K562 (cell line): ENCODE measurements at regions not wholly inside any gene's neighbourhood (a gene's known extent, or its start where the extent isn't known, plus 50 kb on each side); places are given as distances from the start of the nearest gene placed in this dataset.

ENCODE experiments used
- ATAC-seq: fragments of 200-7000 bp; cut with Tn5 transposase; 3 replicates; pipeline ENCODE4 v1.9.1; 2020; ENCODE audit warnings: moderate library complexity
- BruUV-seq: library from RNA; stranded (reverse); fragments of 400-500 nt; replicated peaks from 2 replicates; lab custom pipeline; 2021; lab: Mats Ljungman, UMichigan
- CTCF ChIA-PET: fragments of 300-600 bp; formaldehyde crosslinking; extraction: SDS; loops from one replicate; lab custom pipeline; 2021; ENCODE audit warnings: low intra/inter-chr PET ratio; lab: Yijun Ruan, JAX
- POLR2A ChIA-PET: fragments of 300-600, 350-650 bp; sonication (Branson Sonifier 250); formaldehyde crosslinking; extraction: SDS; loops from one replicate; lab custom pipeline; 2021; ENCODE audit warnings: antibody characterized with exemption, inconsistent platforms; lab: Yijun Ruan, JAX
- DNase-seq, 4 experiments: peaks; one replicate each; pipeline versions ENCODE4 v3.0.0 to v3.0.0-alpha.2; 2011 to 2018; ENCODE audit warnings: low spot score in 3 of 4, mixed read lengths in 3 of 4; ENCODE audit errors: extremely low read depth in 1 of 4
- FAIRE-seq: peaks from 2 replicates; lab custom pipeline; 2011; peaks lifted over from hg19 to GRCh38; lab: Jason Lieb, UNC
- H2AFZ ChIP-seq: 2 replicates; pipeline ENCODE4 v1.6.0; 2011; ENCODE audit warnings: low read depth, low read length, control low read depth, inconsistent platforms
- H3K27ac ChIP-seq: fragments of 200-600 bp; 3 replicates; pipeline ENCODE4 v1.8.0; 2011; ENCODE audit warnings: low read depth, mild to moderate bottlenecking, control low read depth, inconsistent platforms, low read length, moderate library complexity, mixed read lengths; ENCODE audit errors: extremely low read depth
- H3K27me3 ChIP-seq, 2 experiments: fragments of 300-600 bp in 1 of 2; 2 replicates in 1 of 2; 3 replicates in 1 of 2; pipeline versions ENCODE4 v1.6.0 to v1.8.0; 2011; ENCODE audit warnings: inconsistent platforms in 2 of 2, low read length in 2 of 2, mild to moderate bottlenecking in 1 of 2, mixed read lengths in 1 of 2, moderate library complexity in 1 of 2; ENCODE audit not compliant: control insufficient read depth in 2 of 2, insufficient read depth in 2 of 2
- H3K36me3 ChIP-seq: fragments of 300-600 bp; 3 replicates; pipeline ENCODE4 v1.8.0; 2011; ENCODE audit warnings: mild to moderate bottlenecking, low read length, inconsistent platforms; ENCODE audit not compliant: control insufficient read depth, insufficient read depth
- H3K4me1 ChIP-seq, 2 experiments: fragments of 200-600 bp in 1 of 2; replicated peaks in 1 of 2; 2 replicates in 1 of 2; 3 replicates in 1 of 2; pipeline versions ENCODE4 v1.5.1 to v1.8.0; 2011; ENCODE audit warnings: inconsistent platforms in 2 of 2, low read length in 2 of 2, mild to moderate bottlenecking in 1 of 2, mixed read lengths in 1 of 2, moderate library complexity in 1 of 2; ENCODE audit not compliant: control insufficient read depth in 2 of 2, insufficient read depth in 2 of 2
- H3K4me2 ChIP-seq: 2 replicates; pipeline ENCODE4 v1.6.1; 2011; ENCODE audit warnings: low read length, control low read depth, inconsistent platforms, mixed read lengths; ENCODE audit not compliant: insufficient read depth
- H3K4me3 ChIP-seq: fragments of 200-600 bp; sonication (generic), shearing (Covaris generic); 2 replicates; pipeline ENCODE4 v1.5.1; 2016; ENCODE audit warnings: control low read depth, inconsistent platforms
- H3K79me2 ChIP-seq: fragments of 200-600 bp; 3 replicates; pipeline ENCODE4 v1.8.0; 2011; ENCODE audit warnings: low read length, inconsistent platforms; ENCODE audit not compliant: control insufficient read depth, insufficient read depth
- H3K9ac ChIP-seq, 2 experiments: 2 replicates each; pipeline versions ENCODE4 v1.6.0 to v1.6.1; 2011; ENCODE audit warnings: low read depth in 2 of 2, low read length in 2 of 2, control low read depth in 1 of 2, inconsistent platforms in 1 of 2, mild to moderate bottlenecking in 1 of 2, mixed read lengths in 1 of 2; ENCODE audit not compliant: insufficient read depth in 1 of 2
- H3K9me1 ChIP-seq: one replicate; pipeline ENCODE4 v1.6.0; 2011; ENCODE audit warnings: inconsistent platforms, mild to moderate bottlenecking, low read length, moderate library complexity; ENCODE audit not compliant: control insufficient read depth, insufficient read depth
- H3K9me3 ChIP-seq: replicated peaks from 2 replicates; pipeline ENCODE4 v1.5.1; 2011; ENCODE audit warnings: low read depth, low read length, inconsistent platforms; ENCODE audit not compliant: control insufficient read depth, insufficient read depth
- H4K20me1 ChIP-seq: replicated peaks from 2 replicates; pipeline ENCODE4 v1.6.1; 2011; ENCODE audit warnings: low read length, inconsistent platforms, mixed read lengths; ENCODE audit not compliant: control insufficient read depth, insufficient read depth
- FOSL1 ChIP-seq: fragments of 200-800 bp; sonication (Bioruptor generic); conservative IDR thresholded peaks from 2 replicates; pipeline ENCODE4 v1.6.1; 2016; ENCODE audit warnings: missing genetic modification characterization, missing compliant biosample characterization
- FUS ChIP-seq: fragments of 200-400 bp; formaldehyde crosslinking; optimal IDR thresholded peaks from 2 replicates; pipeline ENCODE3; 2017; ENCODE audit warnings: low read depth, low read length
- SAFB2 ChIP-seq: fragments of 200-400 bp; formaldehyde crosslinking; IDR thresholded peaks from 2 replicates; pipeline ENCODE4 v1.6.1; 2018; ENCODE audit warnings: borderline replicate concordance, low read length, low read depth, moderate library complexity; ENCODE audit not compliant: severe bottlenecking
- STAG1 ChIP-seq: sonication (generic); formaldehyde crosslinking; IDR thresholded peaks from 2 replicates; pipeline ENCODE4 v1.5.0; 2020; ENCODE audit warnings: missing genetic modification reagents, borderline replicate concordance
- WGBS: fragments of 100-300 bp; shearing (Covaris generic); methylation state at CpG from one replicate; pipeline ENCODE4 v1.1.6; 2016; ENCODE audit warnings: low coverage, mixed read lengths; ENCODE audit not compliant: insufficient coverage; ENCODE audit errors: missing lambda C conversion rate; 5-methylcytosine and 5-hydroxymethylcytosine counted together
- in situ Hi-C: fragments of 300-500 bp; cut with MboI; formaldehyde crosslinking; loops from 4 replicates; pipeline ENCODE4 v1.15.0; 2018; ENCODE audit warnings: inconsistent platforms, mixed read lengths
- intact Hi-C: fragments of 100-400 bp; cut with micrococcal nuclease; formaldehyde crosslinking; loops from 2 replicates; pipeline ENCODE4 v1.14.2; 2022
- TF ChIP-seq, protein P1 (sequence below): fragments of 250-450 bp; sonication (Bioruptor Pico); IDR thresholded peaks from 2 replicates; pipeline ENCODE4 v1.8.0; 2022; ENCODE audit warnings: moderate library complexity, mild to moderate bottlenecking, inconsistent platforms
- TF ChIP-seq, protein P2 (sequence below), 2 experiments: fragments of 450-650 bp in 1 of 2; sonication (generic) in 1 of 2; formaldehyde crosslinking in 1 of 2; IDR thresholded peaks; 2 replicates each; pipeline versions ENCODE4 v1.7.1 to v1.9.0; 2016 to 2022; ENCODE audit warnings: inconsistent platforms in 1 of 2, mild to moderate bottlenecking in 1 of 2, missing genetic modification reagents in 1 of 2

DNA sequence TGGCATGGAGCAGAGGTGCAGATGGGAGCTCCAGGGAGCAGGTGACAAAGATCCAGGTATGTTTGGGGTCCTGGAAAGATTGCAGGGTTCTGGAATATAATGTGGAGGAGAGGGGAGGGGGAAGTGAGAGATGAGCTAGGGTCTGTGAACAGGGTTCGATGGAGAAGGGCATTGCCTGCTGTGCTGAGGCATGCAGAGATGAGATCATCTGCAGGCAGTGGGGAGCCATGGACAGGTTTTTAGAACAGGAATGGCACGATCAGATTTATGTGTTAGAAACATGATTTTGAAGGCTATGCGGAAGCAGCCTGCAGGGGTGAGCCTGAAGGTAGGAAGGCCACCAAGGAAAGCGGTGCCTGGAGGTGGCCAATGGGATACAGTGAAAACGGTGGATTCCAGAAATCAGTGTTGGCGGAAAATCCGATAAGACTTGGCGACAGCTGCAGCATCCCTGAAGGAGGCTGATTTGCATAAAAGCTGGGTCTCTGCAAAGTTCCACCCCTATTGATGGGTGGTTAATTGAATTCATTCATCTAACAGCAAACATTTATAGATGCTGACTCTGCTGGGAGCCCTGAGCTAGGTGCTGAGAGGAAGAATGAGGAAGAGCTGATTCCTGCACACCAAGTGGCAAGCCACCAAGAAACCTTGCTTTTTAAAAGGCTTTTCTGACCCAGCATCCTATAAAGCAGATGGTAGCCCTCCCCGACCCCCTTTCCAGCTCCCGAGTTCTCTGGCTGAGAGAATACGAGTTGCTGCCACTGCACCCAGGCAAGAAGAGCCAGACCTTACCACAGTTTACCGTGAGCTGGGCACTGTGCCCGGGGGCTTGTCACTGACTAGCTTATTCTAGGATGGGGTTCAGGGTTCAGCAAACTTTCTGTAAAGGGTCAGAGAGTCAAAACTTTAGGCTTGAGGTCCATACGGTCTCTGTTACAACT is 139.2 kb upstream of the SMIM23 start (continued):
- TF ChIP-seq, protein P1, sequence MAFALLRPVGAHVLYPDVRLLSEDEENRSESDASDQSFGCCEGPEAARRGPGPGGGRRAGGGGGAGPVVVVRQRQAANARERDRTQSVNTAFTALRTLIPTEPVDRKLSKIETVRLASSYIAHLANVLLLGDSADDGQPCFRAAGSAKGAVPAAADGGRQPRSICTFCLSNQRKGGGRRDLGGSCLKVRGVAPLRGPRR (CRISPR knock-in tag): no peak
- TF ChIP-seq FUS: no peak
- no peak for TF ChIP-seq SAFB2

GRCh38 chr5:171647043-171647903 is 138.3 kb upstream of the SMIM23 start:
- Histone ChIP-seq H3K4me3 (no peak overlapping the region), H3K4me2 (no peak overlapping the region), H3K79me2 (no peaks in the 10 kb centered on the region), H3K27me3 (peaks cover 15 to 59% of the 10 kb centered on the region in 2 experiments; a peak in 4 of 5 replicates), H3K9me3 (no peaks in the 10 kb centered on the region), H3K9ac (no peak overlapping the region), H4K20me1 (no peaks in the 10 kb centered on the region), H3K36me3 (no peaks in the 10 kb centered on the region), H2AFZ (no peak overlapping the region), H3K27ac (no peak overlapping the region), H3K4me1 (no peaks in the 10 kb centered on the region; a peak in 1 of 5 replicates), H3K9me1 (no peaks in the 10 kb centered on the region)
- in situ Hi-C loops (no loop called here), intact Hi-C loops (no loop called here)
- no peak for FAIRE-seq
- peak in 3 of 4 experiments; percentile 18 to 24 (median 22) for DNase-seq
- WGBS: under 1% methylated on average over 13 of the region's 15 CpGs
- BruUV-seq: no TSS peak
- POLR2A ChIA-PET: interaction anchor here (0.6 to 1.7 kb wide), 3 partner anchors 13 to 125 kb away, joined by 3 to 4 read pairs (median 3); no protein-coding TSS in a partner anchor
- peak; percentile 86 for ATAC-seq
- CTCF ChIA-PET: no interaction called here
- TF ChIP-seq, protein P2, sequence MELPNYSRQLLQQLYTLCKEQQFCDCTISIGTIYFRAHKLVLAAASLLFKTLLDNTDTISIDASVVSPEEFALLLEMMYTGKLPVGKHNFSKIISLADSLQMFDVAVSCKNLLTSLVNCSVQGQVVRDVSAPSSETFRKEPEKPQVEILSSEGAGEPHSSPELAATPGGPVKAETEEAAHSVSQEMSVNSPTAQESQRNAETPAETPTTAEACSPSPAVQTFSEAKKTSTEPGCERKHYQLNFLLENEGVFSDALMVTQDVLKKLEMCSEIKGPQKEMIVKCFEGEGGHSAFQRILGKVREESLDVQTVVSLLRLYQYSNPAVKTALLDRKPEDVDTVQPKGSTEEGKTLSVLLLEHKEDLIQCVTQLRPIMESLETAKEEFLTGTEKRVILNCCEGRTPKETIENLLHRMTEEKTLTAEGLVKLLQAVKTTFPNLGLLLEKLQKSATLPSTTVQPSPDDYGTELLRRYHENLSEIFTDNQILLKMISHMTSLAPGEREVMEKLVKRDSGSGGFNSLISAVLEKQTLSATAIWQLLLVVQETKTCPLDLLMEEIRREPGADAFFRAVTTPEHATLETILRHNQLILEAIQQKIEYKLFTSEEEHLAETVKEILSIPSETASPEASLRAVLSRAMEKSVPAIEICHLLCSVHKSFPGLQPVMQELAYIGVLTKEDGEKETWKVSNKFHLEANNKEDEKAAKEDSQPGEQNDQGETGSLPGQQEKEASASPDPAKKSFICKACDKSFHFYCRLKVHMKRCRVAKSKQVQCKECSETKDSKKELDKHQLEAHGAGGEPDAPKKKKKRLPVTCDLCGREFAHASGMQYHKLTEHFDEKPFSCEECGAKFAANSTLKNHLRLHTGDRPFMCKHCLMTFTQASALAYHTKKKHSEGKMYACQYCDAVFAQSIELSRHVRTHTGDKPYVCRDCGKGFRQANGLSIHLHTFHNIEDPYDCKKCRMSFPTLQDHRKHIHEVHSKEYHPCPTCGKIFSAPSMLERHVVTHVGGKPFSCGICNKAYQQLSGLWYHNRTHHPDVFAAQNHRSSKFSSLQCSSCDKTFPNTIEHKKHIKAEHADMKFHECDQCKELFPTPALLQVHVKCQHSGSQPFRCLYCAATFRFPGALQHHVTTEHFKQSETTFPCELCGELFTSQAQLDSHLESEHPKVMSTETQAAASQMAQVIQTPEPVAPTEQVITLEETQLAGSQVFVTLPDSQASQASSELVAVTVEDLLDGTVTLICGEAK (IDR thresholded peaks at IDR 0.05): peak; percentile 72
- TF ChIP-seq, protein P2 (CRISPR knock-in tag; IDR thresholded peaks at IDR 0.05): no peak
- no peak for TF ChIP-seq STAG1
- TF ChIP-seq FOSL1 (tag): peak; percentile 44; the same call in 1 of the 2 replicates
